Endothelial cell of umbilical vein (primary cell): ENCODE measurements at regions not wholly inside any gene's neighbourhood (a gene's known extent, or its start where the extent isn't known, plus 50 kb on each side); places are given as distances from the start of the nearest gene placed in this dataset.

Experiments used
- BruUV-seq: library from RNA; stranded (reverse); fragments of 400-500 nt; replicated peaks from 2 replicates; lab custom pipeline; 2021; lab: Mats Ljungman, UMichigan
- CTCF ChIA-PET: fragments of 300-600, 350-600 bp; sonication (Branson Sonifier 250); formaldehyde crosslinking; loops from one replicate; lab custom pipeline; 2021; ENCODE audit warnings: antibody characterized with exemption, inconsistent platforms; lab: Charles Lee
- POLR2A ChIA-PET: fragments of 300-600, 350-600 bp; sonication (Branson Sonifier 250); formaldehyde crosslinking; loops from one replicate; lab custom pipeline; 2021; ENCODE audit warnings: antibody characterized with exemption, inconsistent platforms; lab: Charles Lee
- DNase-seq: peaks from one replicate; pipeline ENCODE4 v3.0.0-alpha.2; 2011; ENCODE audit warnings: low read depth, low spot score
- FAIRE-seq: peaks from 2 replicates; lab custom pipeline; 2011; peaks lifted over from hg19 to GRCh38; lab: Jason Lieb, UNC
- H2AFZ ChIP-seq: 2 replicates; pipeline ENCODE4 v1.6.0; 2012; ENCODE audit warnings: low read depth, low read length, control low read depth, inconsistent platforms
- H3K27ac ChIP-seq: 2 replicates; pipeline ENCODE4 v1.5.1; 2011; ENCODE audit warnings: low read depth, mild to moderate bottlenecking, control low read depth, low read length, moderate library complexity; ENCODE audit not compliant: insufficient read depth
- H3K27me3 ChIP-seq, 2 experiments: 2 replicates each; pipeline versions ENCODE4 v1.6.0 to v1.6.1; 2011; ENCODE audit warnings: low read length in 2 of 2, mixed read lengths in 1 of 2; ENCODE audit not compliant: control insufficient read depth in 2 of 2, insufficient read depth in 2 of 2
- H3K36me3 ChIP-seq, 2 experiments: 2 replicates in 1 of 2; 3 replicates in 1 of 2; pipeline ENCODE4 v1.5.1; 2011; ENCODE audit warnings: low read length in 2 of 2, mild to moderate bottlenecking in 1 of 2, moderate library complexity in 1 of 2; ENCODE audit not compliant: control insufficient read depth in 2 of 2, insufficient read depth in 2 of 2; ENCODE audit errors: extremely low read depth in 1 of 2
- H3K4me1 ChIP-seq: 3 replicates; pipeline ENCODE4 v1.5.1; 2011; ENCODE audit warnings: mild to moderate bottlenecking, low read length; ENCODE audit not compliant: control insufficient read depth, insufficient read depth; ENCODE audit errors: extremely low read depth
- H3K4me2 ChIP-seq: 2 replicates; pipeline ENCODE4 v1.6.1; 2011; ENCODE audit warnings: low read length, control low read depth, mixed read lengths; ENCODE audit not compliant: insufficient read depth
- H3K4me3 ChIP-seq, 3 experiments: fragments of 200-600 bp in 1 of 3; sonication (generic), shearing (Covaris generic) in 1 of 3; replicated peaks in 1 of 3; 2 replicates each; pipeline ENCODE4 v1.5.1; 2011 to 2016; ENCODE audit warnings: control low read depth in 3 of 3, low read length in 3 of 3, mild to moderate bottlenecking in 2 of 3, inconsistent platforms in 1 of 3, low read depth in 1 of 3, moderate library complexity in 1 of 3; ENCODE audit not compliant: insufficient read depth in 1 of 3
- H3K79me2 ChIP-seq: 2 replicates; pipeline ENCODE4 v1.6.0; 2012; ENCODE audit warnings: low read length, inconsistent platforms; ENCODE audit not compliant: control insufficient read depth, insufficient read depth
- H3K9ac ChIP-seq: replicated peaks from 2 replicates; pipeline ENCODE3; 2011; ENCODE audit warnings: low read length, control low read depth; ENCODE audit not compliant: insufficient read depth; ENCODE audit errors: extremely low read depth
- H3K9me1 ChIP-seq: replicated peaks from 3 replicates; pipeline ENCODE4 v1.6.0; 2011; ENCODE audit warnings: mild to moderate bottlenecking, low read length; ENCODE audit not compliant: control insufficient read depth, insufficient read depth; ENCODE audit errors: extremely low read depth
- H3K9me3 ChIP-seq: replicated peaks from 2 replicates; pipeline ENCODE4 v1.5.1; 2012; ENCODE audit warnings: low read length, inconsistent platforms; ENCODE audit not compliant: control insufficient read depth, insufficient read depth
- H4K20me1 ChIP-seq: replicated peaks from 2 replicates; pipeline ENCODE3; 2011; ENCODE audit warnings: mild to moderate bottlenecking, low read length; ENCODE audit not compliant: control insufficient read depth, insufficient read depth; ENCODE audit errors: extremely low read depth
- CTCF ChIP-seq, 2 donors: IDR thresholded peaks; 1 replicate in 1 of 2; 2 replicates in 1 of 2; pipeline ENCODE4 v1.5.1; 2011; ENCODE audit warnings: low read length in 2 of 2, mild to moderate bottlenecking in 2 of 2, moderate library complexity in 2 of 2, control low read depth in 1 of 2, inconsistent platforms in 1 of 2, low read depth in 1 of 2; ENCODE audit not compliant: insufficient read depth in 1 of 2; ENCODE audit errors: extremely low read depth in 1 of 2
- EZH2 ChIP-seq: IDR thresholded peaks from 2 replicates; pipeline ENCODE4 v1.6.1; 2012; ENCODE audit warnings: borderline replicate concordance, low read depth, mild to moderate bottlenecking, moderate library complexity, low read length, inconsistent platforms; ENCODE audit not compliant: severe bottlenecking
- FOS ChIP-seq: IDR thresholded peaks from 2 replicates; pipeline ENCODE4 v1.6.1; 2011; ENCODE audit warnings: mild to moderate bottlenecking, low read length, moderate library complexity, borderline replicate concordance; ENCODE audit not compliant: insufficient read depth
- GATA2 ChIP-seq: IDR thresholded peaks from 2 replicates; pipeline ENCODE4 v1.7.0; 2011; ENCODE audit warnings: low read depth, mild to moderate bottlenecking, moderate library complexity, mixed read lengths, low read length; ENCODE audit not compliant: insufficient read length, insufficient read depth
- JUN ChIP-seq: IDR thresholded peaks from 2 replicates; pipeline ENCODE4 v1.6.1; 2011; ENCODE audit warnings: borderline replicate concordance, low read depth; ENCODE audit not compliant: insufficient read length, insufficient read depth
- MAX ChIP-seq: IDR thresholded peaks from 2 replicates; pipeline ENCODE4 v1.6.1; 2011; ENCODE audit not compliant: insufficient read depth, insufficient read length
- MYC ChIP-seq: IDR thresholded peaks from one replicate; pipeline ENCODE4 v1.6.1; 2011; ENCODE audit warnings: mild to moderate bottlenecking, low read depth, low read length
- POLR2A ChIP-seq: IDR thresholded peaks from 2 replicates; pipeline ENCODE4 v1.6.1; 2012; ENCODE audit warnings: low read depth, mild to moderate bottlenecking, control low read depth, low read length
- POLR2AphosphoS5 ChIP-seq: IDR thresholded peaks from 2 replicates; pipeline ENCODE4 v1.6.1; 2012; ENCODE audit warnings: low read depth, mild to moderate bottlenecking, control low read depth, low read length, moderate library complexity; ENCODE audit not compliant: insufficient read depth
- dilution Hi-C: fragments of 300-500 bp; cut with MboI; formaldehyde crosslinking; loops from one replicate; pipeline ENCODE4 v1.15.0; 2019; ENCODE audit warnings: low sequenced_read_pairs; ENCODE audit not compliant: extremely low pct_ligation_motif_present
- intact Hi-C: fragments of 100-400 bp; cut with micrococcal nuclease; formaldehyde crosslinking; loops from one replicate; pipeline ENCODE4 v1.10.0; 2022

- POLR2A ChIA-PET, result no interaction called here
- Histone ChIP-seq H4K20me1 (no peaks in the 10 kb centered on the region), H3K4me3 (no peak overlapping the region), H3K9me3 (no peaks in the 10 kb centered on the region), H3K9me1 (no peaks in the 10 kb centered on the region), H3K27ac (no peak overlapping the region), H3K36me3 (no peaks in the 10 kb centered on the region), H3K4me1 (no peaks in the 10 kb centered on the region), H3K9ac (no peak overlapping the region), H2AFZ (no peak overlapping the region), H3K4me2 (no peak overlapping the region), H3K79me2 (no peaks in the 10 kb centered on the region), H3K27me3 (no peaks in the 10 kb centered on the region)
- DNase-seq, result no peak
- BruUV-seq, result no TSS peak
- CTCF ChIA-PET, result no interaction called here
- intact Hi-C loops, result no loop called here
- peak; percentile 57 for FAIRE-seq
- dilution Hi-C loops, result no loop called here
- TF ChIP-seq FOS (no peak), POLR2AphosphoS5 (no peak), JUN (no peak), MAX (no peak), EZH2 (no peak), POLR2A (no peak), CTCF (IDR thresholded peaks at IDR 0.05; ENCODE audit: extremely low read depth in 1 of 2, insufficient read depth in 1 of 2, low read depth in 1 of 2, low read length in 2 of 2) (no peak), MYC (no peak), GATA2 (no peak)
These were observed 315.5 kb downstream of the BCOR start for GRCh38 chrX:39782276-39782675.
